HG02588 (cell line): ENCODE measurements at regions not wholly inside any gene's neighbourhood (a gene's known extent, or its start where the extent isn't known, plus 50 kb on each side); places are given as distances from the start of the nearest gene placed in this dataset.

Experiments
- ATAC-seq: cut with Tn5 transposase; IDR thresholded peaks from one replicate; pipeline ENCODE4 v1.9.1; 2021; ENCODE audit warnings: mild to moderate bottlenecking, moderate library complexity; ENCODE audit not compliant: unreplicated experiment

- no peak for ATAC-seq
These were observed 426.3 kb upstream of the PKDCC start for GRCh38 chr2:41621563-41621962.

- ATAC-seq, result no peak
These were observed 425.5 kb upstream of the PKDCC start for GRCh38 chr2:41622301-41622700.

- ATAC-seq, result no peak
These were observed 420.9 kb upstream of the PKDCC start for GRCh38 chr2:41626936-41627335.

GRCh38 chr2:41634686-41635085 is 413.1 kb upstream of the PKDCC start:
- no peak for ATAC-seq

- no peak for ATAC-seq
These were observed 402.9 kb upstream of the PKDCC start for GRCh38 chr2:41644936-41645335.

- no peak for ATAC-seq
These were observed 400.3 kb upstream of the PKDCC start for GRCh38 chr2:41647468-41648050.

- no peak for ATAC-seq
These were observed 390.6 kb upstream of the PKDCC start for GRCh38 chr2:41657226-41657625.

- no peak for ATAC-seq
These were observed 388.1 kb upstream of the PKDCC start for GRCh38 chr2:41659758-41660157.

- no peak for ATAC-seq
These were observed 385.4 kb upstream of the PKDCC start for GRCh38 chr2:41662461-41662860.

- ATAC-seq, result no peak
These were observed 384.8 kb upstream of the PKDCC start for GRCh38 chr2:41663056-41663455.

GRCh38 chr2:41668529-41668928 is 379.3 kb upstream of the PKDCC start:
- ATAC-seq, result no peak

- ATAC-seq, result no peak
These were observed 369.2 kb upstream of the PKDCC start for GRCh38 chr2:41678639-41679038.

GRCh38 chr2:41686156-41686555 is 361.7 kb upstream of the PKDCC start:
- ATAC-seq, result no peak

GRCh38 chr2:41691561-41691960 is 356.3 kb upstream of the PKDCC start:
- no peak for ATAC-seq

GRCh38 chr2:41694536-41695049 is 353.2 kb upstream of the PKDCC start:
- no peak for ATAC-seq

- ATAC-seq, result no peak
These were observed 352.4 kb upstream of the PKDCC start for GRCh38 chr2:41695198-41696113.

GRCh38 chr2:41697389-41697788 is 350.4 kb upstream of the PKDCC start:
- no peak for ATAC-seq

GRCh38 chr2:41698678-41699422 is 349.0 kb upstream of the PKDCC start:
- no peak for ATAC-seq

GRCh38 chr2:41701231-41701630 is 346.6 kb upstream of the PKDCC start:
- ATAC-seq, result no peak

GRCh38 chr2:41703123-41703522 is 344.7 kb upstream of the PKDCC start:
- ATAC-seq, result no peak

- ATAC-seq, result no peak
These were observed 342.2 kb upstream of the PKDCC start for GRCh38 chr2:41705634-41706033.
